Fibroblast of lung (primary cell): ENCODE measurements at regions not wholly inside any gene's neighbourhood (a gene's known extent, or its start where the extent isn't known, plus 50 kb on each side); places are given as distances from the start of the nearest gene placed in this dataset.

Experiments used
- EZH2 ChIP-seq: IDR thresholded peaks from 2 replicates; pipeline ENCODE4 v1.5.1; 2012; ENCODE audit warnings: low read length, control low read depth, mild to moderate bottlenecking; ENCODE audit errors: missing control alignments
- TF ChIP-seq, protein P1 (sequence below), 2 donors: IDR thresholded peaks in 1 of 2; conservative IDR thresholded peaks in 1 of 2; 1 replicate in 1 of 2; 2 replicates in 1 of 2; pipeline ENCODE4 v1.5.1; 2011 to 2012; ENCODE audit warnings: low read length in 2 of 2, control low read depth in 1 of 2, inconsistent platforms in 1 of 2, low read depth in 1 of 2, mild to moderate bottlenecking in 1 of 2

- no peak for TF ChIP-seq EZH2
- TF ChIP-seq, protein P1, sequence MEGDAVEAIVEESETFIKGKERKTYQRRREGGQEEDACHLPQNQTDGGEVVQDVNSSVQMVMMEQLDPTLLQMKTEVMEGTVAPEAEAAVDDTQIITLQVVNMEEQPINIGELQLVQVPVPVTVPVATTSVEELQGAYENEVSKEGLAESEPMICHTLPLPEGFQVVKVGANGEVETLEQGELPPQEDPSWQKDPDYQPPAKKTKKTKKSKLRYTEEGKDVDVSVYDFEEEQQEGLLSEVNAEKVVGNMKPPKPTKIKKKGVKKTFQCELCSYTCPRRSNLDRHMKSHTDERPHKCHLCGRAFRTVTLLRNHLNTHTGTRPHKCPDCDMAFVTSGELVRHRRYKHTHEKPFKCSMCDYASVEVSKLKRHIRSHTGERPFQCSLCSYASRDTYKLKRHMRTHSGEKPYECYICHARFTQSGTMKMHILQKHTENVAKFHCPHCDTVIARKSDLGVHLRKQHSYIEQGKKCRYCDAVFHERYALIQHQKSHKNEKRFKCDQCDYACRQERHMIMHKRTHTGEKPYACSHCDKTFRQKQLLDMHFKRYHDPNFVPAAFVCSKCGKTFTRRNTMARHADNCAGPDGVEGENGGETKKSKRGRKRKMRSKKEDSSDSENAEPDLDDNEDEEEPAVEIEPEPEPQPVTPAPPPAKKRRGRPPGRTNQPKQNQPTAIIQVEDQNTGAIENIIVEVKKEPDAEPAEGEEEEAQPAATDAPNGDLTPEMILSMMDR (conservative IDR thresholded peaks at IDR 0.05 in 1 of 2, IDR thresholded peaks at IDR 0.05 in 1 of 2; ENCODE audit: low read depth in 1 of 2, low read length in 2 of 2): no peak
Observed at GRCh38 chr10:94131885-94132284, 138.2 kb downstream of the PLCE1 start.
